NCI-H2081 (cell line): ENCODE measurements at regions not wholly inside any gene's neighbourhood (a gene's known extent, or its start where the extent isn't known, plus 50 kb on each side); places are given as distances from the start of the nearest gene placed in this dataset.

Experiments used
- DNase-seq, 2 experiments: peaks; one replicate each; lab custom pipeline; 2025; lab: John Stamatoyannopoulos, UW

DNA sequence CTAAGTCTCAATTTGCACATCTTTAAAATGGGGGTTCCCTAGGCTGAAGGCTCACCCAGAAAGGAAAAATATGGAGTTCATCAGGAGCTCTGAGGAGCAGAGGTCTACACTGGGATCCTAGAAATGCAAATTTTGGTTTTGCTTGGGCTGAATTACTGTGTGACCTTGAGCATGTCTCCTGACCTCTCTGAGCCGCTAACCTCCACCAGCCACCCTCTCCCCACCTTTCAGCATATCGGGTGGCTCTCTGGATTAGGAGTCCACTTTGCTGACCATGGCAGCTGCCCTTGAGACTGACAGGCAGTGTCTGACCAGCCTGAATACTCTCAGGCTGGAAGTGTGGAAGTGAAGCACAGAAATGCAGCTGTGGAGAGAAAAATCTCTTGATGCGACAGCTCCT is 165.9 kb upstream of the LRFN2 start:
- no peak for DNase-seq

DNA sequence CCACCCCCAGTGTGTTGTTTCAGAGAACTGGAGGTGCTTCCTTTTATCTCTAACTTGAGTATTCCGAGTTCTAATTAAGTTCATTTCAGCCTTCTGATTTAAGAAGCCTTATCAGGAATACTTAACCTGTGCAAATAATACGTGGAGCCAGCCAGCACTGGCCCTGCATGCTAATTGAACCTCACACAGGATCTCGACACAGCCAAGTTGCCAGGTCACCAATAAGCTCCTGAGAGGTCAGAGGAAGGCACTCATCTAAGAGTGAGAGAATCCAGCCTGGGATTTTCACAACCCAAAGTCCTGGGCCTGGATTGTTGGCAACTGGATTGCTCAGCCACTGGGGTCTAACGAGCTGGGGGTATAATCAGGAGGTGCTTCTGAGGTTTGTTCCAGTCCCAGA is 157.7 kb upstream of the LRFN2 start:
- no peak for DNase-seq

DNA sequence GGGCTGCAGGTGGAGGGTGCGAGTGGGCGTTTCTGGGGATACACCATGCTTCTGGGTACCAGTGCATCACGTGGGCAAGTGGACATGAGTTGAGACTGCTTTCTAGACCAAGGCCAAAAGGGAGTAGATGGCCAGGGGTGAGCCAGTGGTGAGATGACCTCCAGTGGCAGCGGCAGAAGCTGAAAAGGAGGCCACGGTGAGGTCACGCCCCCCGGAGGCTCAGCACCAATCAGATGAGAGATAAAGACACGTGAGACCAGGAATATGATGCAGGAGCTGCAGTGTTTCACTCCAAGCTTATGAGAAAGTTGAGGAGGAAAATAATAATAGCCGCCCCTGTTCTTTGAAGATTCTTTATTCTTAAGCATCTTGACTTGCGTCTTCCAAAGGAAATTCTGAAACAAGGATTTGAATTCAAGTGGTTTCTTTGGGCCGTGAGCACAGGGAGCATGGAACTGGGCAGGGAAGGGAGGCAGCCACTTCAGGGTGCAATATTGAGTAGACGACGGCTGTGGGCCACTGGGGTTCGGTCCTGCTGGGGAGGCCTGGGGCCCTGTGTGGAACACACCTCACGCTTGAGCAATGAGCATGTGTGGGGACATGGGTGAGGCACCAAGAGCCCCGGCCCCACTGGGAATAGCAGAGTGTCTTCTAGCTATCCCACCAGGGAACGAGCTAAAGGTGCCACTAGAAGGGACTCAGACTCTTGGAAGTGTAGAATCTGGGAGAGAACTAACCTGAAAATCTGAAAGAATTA is 156.7 kb upstream of the LRFN2 start:
- no peak for DNase-seq

DNA sequence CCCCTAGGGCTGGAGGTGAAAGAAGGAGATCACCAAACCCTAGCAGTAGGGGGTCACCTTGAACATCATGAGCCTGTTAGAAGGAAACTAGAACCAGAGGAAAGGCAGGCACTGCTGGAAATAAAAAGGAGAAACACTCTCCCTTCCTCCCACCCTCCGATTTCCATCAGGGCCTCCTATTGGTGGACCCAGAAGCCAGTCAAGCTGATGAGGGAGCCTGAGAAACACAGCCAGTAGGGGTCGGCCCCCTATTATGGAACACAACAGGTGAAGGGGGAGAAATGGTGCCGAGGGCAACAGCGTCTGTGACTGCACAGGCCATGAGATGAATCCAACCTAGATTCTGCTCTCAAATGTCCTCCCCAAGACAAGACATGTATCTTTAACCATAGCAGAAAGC is 156.1 kb upstream of the LRFN2 start:
- DNase-seq: no peak

DNA sequence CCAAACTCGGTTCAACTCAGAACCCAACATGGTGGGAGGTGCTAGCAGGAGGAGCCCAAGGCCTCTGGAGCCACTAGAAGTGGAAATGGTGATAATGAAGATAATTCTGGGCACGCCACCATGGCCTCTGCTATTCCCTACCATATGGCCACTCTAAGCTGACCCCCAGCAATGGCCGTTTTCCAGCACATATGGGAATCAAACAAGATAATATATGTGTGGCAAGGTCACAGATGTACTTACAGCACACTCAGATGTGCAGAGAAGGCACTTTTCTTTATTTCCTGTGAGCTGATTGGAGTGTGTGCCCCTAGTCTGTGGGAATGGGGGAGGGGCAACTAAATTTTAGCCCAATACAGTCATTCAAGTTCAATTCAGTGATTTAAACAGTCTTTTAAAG is 153.4 kb upstream of the LRFN2 start:
- DNase-seq: no peak

DNA sequence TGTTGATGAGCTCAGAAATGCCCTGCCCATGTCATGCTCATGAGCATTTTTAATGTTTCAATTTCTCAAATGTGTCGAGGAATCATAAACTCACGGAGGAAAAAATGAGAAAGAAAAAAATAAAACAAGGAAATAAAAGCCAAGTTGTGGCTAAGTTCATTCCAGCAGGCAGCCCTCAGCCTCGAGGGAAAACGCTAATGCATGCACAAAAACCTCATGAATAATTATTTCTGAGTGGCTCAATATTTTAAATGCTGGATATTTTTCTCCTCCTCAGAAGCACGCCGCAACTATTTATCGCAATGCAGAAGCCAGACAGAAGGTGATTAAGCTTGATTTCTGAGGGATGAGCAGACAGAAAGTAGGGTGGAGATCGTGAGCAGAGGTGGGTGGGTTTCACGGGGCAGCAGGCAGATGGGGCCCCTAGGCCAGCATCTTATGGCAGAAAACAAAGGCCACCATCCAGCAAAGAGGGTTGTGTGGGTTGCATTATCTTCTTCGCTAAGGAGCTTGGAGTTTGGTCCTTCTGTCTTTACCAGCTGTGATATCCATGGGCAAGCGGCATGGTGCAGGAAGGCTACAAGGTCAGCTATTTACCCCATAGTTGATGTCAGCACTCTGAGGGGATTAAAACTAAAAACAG is 151.5 kb upstream of the LRFN2 start:
- DNase-seq: no peak

DNA sequence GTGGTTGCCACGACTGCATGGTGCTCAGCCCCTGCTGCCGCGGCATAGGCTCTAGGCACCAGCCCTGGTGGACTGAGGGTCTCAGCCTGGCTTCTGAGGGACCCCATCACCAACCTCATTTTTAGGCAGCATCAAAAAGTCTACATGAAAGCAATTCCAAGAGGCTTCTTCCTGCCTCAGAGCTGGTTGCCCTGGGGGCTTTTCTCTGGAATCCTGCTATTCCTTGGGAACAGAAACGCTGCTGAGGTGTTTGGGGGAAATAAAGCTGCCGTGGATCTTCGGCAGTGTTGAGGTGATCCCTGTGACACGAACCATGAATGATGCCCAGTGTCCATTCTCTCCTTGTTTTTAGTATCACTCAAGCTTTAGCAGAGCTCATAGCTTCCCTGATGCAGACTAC is 148.4 kb upstream of the LRFN2 start:
- DNase-seq: no peak

DNA sequence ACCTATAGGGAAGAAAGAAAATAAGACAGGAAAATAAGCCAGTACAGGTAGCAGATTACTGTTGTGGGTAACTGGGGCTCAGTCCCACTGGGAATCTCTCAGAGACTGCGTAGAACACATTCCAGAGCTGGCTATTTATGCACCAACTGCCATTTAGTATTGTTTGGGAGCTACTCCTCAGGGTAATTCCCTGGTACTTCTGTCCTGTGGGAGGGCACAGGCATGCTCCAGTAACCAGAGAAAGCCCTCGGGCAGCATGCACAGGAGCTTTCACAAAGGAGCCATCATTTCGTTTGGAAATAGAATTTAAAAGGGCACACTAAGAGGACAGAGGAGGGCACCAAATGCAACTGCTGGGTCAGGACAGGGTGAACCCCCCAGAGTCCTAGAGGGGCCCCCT is 148.0 kb upstream of the LRFN2 start:
- DNase-seq: no peak

DNA sequence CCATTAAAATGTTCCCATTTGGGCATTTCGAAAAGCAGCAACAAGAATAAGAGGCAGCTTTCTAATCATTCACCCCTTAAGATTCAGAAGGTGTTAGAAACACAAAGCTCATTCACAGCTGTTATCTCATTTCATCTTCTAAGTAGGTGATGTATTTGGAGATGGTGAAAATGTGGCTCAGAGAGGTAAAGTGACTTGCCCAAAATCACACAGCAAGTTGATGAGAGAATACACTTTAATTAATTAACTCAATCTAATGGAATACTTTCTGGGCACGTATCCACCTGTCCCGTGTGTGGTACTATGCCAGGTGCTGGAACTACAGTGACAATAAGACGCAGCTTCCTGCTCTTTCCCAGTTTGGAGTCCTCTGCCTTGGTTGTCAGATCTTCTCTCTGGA is 147.4 kb upstream of the LRFN2 start:
- no peak for DNase-seq

DNA sequence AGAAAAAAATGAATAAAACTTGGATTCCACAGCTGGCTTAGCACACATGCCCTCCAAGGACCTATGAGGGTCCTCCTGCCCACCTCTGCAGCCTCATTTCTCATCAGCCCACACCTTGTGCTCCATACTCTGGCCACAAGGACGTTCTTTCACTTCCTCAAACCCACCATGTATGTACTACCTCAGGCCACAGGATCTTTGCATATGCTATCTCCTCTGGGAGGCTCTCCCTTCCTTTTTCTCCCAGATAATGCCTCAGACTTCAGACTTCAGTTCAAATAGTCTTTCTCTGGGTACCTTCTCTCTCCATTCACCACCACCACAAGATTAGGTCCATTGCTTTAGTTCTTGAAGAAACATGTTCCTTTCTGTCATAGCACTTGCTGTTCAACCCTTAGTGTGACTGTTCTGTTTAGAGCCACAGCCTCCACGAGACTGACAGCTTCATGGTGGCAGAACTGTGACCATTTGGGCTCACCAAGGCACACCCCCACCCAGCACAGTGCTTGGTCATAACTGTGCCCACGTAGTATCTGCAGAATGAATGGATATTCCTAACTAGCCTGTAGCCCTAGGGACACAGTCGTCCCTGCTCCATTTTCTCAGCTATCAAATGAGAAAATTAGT is 146.7 kb upstream of the LRFN2 start:
- DNase-seq: no peak

DNA sequence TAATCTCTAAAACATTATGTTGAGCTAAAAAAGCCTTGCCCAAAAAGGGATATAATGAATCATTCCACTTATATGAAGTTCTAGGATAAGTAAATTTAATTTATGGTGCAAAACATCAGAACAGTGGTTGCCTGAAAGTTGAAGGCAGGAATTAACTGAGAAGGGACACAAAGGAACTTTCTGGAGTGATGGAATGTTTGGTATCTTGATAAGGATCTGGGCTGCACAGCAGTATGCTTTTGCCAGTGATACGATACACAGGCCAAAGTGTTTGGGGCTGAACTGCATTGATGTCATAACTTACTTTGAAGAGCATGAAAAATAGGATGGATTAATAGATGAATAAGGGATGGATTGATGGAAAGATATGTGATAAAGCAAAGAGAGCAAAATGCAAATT is 146.1 kb upstream of the LRFN2 start:
- DNase-seq: no peak

DNA sequence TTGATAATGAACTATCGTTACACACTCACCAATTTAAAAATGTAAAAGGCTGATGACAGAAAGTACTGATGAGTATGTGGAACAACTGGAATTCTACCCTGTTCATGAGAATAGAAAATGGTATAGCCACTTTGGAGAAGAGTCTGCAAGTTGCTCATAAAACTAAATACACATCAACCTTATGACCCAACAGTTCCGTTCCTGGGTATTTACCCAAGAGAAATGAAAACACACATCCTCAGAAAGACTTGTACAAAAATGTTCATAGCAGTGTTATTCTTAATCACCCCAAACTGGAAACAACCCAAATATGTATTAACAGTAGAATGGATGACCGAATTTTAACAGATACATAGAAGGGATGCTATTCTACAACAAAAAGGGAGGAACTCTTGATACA is 145.7 kb upstream of the LRFN2 start:
- DNase-seq: no peak

DNA sequence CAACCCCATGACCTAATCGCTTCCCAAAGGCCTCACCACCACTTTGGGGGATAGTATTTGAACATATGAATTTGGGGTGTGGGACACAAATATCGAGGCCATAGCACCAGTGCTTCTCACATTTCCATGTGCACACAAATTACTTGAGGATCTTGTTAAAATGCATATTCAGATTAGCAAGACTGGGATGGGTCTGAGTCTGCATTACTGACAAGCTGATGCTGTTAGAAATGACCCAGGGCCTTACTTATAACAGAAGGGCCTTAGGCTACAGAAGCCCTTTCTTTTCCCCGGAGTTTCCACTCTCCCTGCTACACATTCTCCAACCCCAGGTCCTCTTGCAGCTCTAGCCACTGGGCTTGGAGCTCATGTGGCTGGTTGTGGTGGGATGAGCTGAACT is 141.5 kb upstream of the LRFN2 start:
- DNase-seq: no peak

DNA sequence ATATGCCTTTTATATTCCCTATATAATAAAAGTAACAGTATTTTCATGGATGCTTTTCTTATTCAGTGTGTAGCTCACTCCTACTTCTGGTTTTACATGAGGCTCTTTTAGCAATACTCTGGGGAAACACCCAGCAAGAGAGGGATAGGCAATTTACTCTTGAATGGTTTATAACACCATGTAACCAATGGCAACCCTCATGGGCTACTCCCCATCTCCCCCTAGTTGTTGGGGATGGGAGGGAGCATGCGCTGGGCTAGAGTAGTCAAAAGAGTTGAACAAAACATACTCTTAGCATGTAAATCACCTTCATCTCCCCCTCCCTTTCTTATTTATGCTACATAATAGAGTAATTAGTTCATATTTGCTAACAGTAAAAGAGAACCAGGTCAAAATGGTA is 140.1 kb upstream of the LRFN2 start:
- peak in 1 of 2 experiments; percentile 22 for DNase-seq

DNA sequence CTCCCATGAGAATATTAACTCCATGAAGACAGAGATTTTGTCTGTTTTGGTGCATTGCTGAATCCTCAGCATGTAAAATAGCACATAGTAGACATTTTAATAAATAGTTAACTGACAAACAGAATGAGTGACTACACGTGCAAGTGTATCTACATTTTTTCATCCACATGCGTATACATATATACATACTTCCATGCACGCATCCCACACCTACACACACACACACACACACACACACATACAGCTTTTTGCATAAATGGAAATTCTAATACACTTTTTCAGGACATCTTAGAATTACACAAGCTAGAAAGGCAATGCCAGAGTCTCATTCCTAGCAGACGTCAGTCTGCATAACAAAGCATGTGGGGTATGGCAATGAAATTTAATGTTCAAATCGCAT is 139.7 kb upstream of the LRFN2 start:
- DNase-seq: no peak

DNA sequence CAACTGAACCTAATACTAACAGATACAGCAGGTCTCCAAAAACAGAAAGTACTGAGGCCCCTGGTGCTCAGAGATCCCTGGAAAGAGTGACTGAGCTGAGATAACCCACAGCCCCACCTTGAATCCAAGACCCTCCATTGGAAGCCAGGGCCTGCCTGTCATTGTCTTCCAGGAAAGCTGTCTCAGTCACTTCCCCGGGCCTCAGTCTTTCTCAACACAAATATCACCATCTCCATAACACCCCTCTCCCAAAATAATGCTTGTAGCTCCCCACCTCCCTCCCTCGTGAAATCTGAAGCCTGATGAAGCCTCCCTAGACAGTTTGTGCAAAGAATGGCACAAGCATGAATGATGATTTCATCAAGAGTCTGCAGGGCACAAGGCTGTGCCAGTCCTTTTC is 138.2 kb upstream of the LRFN2 start:
- DNase-seq: no peak

DNA sequence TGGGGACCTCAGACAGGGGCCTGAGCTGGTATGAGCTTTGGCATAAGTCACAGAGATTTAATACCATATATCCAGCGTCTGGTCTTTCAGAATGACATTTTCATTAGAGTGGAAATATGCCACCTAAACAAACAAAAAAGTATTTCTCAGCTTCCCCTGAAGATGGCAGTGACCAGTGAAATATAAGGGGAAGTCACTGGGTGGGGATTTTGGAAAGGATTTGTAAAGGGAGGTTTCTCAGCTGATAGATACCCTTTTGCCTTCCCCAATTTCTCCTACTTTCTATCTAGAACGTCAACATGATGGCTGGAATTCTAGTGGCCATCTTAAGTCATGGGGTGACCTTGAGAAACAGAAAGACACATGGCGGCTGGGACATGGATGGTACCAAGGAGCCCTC is 137.7 kb upstream of the LRFN2 start:
- DNase-seq: no peak

DNA sequence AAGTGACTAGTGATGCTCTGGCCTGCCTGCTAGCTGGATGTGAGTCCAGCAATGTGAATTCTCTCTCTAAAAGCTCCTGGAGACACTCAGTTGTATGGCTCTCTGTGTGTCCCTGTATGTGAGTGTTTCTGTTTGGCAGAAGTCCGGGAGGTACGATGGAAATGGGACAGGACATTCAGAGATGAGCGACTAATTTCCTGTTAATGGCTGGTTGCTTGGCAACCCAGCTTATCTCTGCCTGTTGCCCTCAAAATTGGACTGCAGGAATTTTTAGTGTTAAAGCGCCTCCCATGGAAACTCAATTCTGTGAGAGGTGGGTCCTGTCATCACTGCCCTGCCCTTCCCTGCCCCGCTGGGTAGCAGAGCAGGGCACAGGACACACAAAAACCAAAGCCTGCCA is 136.8 kb upstream of the LRFN2 start:
- no peak for DNase-seq

DNA sequence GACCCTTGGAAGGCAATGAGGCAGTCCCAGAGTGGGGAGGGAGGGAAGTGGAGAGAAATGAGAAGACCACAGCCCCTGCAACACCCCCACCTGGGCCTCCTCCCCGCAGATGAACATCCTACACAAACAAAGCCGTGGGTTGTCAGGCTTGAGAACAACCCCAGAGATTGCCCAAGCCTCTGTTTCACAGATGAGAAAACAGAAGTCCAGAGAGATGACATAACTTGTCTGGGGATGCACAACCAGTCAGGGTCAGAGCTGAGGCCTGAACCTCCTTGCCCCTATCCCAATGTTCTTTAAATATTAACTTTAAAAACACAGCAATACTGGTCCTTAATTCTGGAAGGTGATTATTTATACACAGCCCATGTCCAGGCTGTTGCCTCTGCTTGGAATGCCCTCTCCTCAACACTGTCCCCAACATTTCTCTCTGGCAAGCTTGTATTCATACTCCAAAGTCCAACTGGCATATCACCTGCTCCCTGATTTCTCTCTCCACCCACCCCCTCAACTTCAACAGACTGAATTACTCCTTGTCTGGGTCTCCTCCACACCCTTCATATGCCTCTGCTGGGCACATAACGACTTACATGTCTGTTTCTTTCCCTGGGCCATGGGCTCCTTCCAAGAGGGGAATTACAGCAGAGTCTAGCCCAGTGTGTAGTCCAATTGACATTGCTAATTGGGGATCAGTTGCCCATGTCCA is 135.5 kb upstream of the LRFN2 start:
- DNase-seq: no peak

DNA sequence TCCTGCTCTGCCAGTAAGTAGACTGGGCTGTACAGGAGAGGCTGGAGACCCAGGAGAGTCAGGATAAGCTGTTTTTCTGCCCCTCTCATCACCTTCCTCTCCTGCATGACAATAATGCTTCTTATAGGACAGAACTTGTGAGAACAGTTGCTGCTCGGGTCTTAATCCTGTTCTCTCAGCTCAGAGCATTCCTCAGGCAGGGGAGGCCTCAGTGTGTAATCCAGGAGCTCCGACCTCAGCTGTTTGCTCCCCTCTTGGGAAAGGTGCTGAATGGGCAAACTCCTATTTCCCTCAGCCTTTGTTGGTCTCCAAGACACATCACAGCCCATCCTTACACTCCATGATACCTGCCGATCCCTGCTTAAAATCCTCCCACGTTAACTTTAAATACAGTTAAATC is 134.9 kb upstream of the LRFN2 start:
- no peak for DNase-seq

DNA sequence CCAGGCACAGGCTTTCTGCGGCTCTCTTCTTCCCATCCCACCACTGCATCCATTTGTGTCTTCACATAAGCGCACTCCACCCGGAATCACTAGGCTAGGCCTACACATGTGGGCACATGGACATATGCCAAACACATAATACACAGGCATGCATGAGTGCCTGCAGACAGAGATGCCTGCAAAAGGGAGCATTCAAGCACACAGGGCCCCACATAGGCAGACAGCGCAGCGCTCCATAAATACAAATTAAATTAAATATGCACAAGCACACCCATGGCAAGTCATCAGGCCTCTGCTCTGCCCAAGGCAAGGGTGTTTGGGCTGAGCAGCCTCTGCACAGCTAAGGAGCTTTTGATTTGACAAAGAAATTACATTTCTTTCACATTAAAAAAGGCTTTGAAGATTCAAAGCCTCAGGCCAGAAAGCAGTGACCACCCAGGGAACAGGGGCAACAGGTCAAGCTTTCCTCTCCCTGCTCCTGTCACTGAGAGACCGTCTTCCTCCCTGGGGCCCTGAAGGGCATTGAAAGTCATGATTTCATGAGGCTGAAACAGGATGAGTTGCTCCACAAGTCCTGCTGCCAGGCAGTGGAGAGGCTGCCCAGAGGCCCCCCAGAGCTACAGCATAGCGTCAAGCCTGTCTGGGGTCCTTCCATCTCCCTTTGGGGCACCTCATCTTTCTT is 134.2 kb upstream of the LRFN2 start:
- peak in 1 of 2 experiments; percentile 29 for DNase-seq

DNA sequence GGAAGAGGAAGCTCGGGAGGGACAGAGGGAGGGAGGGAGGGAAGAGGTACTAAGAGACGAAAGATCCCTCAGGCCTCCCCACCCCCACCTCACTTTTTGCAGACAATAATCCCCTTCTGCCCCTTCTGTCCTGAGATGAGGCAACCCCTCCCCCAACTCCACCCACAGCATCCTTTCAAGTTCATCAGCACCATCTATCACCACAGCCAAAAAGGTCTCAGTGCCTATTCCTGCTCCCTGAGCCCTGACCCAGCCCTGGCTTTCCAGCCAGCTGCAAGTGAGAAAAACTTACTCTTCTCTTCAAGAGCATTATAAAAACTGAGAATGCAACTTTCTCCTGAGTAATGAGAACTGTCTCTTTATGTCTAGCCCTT is 133.2 kb upstream of the LRFN2 start:
- DNase-seq: no peak
